ENCODE measurements at regions not wholly inside any gene's neighbourhood (a gene's known extent, or its start where the extent isn't known, plus 50 kb on each side); places are given as distances from the start of the nearest gene placed in this dataset.

DNA sequence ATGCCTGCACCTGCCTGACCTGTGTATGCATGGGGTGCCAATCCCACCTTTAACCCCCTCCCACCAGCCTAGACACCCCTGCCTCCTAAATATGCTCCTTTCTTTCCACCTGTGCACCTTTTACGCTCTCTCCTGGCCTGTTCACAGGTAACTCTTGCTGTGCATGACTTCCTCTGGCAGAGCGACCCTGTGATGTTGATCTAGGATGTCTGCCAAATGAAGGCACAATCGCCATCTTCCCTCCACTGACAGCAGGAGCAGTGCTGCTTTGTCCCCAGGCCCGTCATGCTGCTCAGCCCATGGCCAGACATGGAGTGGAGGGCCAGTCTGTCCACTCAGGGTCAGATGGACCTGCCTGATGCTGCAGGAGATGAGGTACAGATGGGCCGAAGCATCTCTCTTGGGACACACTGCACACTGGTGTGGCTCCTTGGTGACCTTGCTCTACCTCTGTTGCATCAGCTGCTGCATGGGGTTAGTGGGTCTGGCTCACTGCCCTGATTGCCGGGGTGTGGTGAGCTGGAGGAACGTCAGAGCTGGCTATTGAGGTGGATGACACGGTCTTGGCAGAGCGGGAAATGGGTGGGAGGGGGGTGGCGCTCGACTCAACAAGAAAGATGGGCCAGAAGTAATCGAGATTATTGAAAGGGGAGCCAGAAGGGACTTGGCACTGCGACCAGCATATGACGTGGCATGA is 101.7 kb upstream of the PITX1 start:
- TF ChIP-seq, protein P1, sequence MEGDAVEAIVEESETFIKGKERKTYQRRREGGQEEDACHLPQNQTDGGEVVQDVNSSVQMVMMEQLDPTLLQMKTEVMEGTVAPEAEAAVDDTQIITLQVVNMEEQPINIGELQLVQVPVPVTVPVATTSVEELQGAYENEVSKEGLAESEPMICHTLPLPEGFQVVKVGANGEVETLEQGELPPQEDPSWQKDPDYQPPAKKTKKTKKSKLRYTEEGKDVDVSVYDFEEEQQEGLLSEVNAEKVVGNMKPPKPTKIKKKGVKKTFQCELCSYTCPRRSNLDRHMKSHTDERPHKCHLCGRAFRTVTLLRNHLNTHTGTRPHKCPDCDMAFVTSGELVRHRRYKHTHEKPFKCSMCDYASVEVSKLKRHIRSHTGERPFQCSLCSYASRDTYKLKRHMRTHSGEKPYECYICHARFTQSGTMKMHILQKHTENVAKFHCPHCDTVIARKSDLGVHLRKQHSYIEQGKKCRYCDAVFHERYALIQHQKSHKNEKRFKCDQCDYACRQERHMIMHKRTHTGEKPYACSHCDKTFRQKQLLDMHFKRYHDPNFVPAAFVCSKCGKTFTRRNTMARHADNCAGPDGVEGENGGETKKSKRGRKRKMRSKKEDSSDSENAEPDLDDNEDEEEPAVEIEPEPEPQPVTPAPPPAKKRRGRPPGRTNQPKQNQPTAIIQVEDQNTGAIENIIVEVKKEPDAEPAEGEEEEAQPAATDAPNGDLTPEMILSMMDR (conservative IDR thresholded peaks at IDR 0.05 in 1 of 2, IDR thresholded peaks at IDR 0.05 in 1 of 2; ENCODE audit: extremely low read depth in 1 of 2, insufficient read depth in 1 of 2, low read depth in 1 of 2, low read length in 2 of 2): no peak
- TF ChIP-seq EZH2 (IDR thresholded peaks at IDR 0.05; ENCODE audit: borderline replicate concordance, low read length): no peak
